HepG2 (cell line): ENCODE measurements at regions not wholly inside any gene's neighbourhood (a gene's known extent, or its start where the extent isn't known, plus 50 kb on each side); places are given as distances from the start of the nearest gene placed in this dataset.

Experiments used
- ATAC-seq: fragments of 200-7000 bp; cut with Tn5 transposase; 3 replicates; pipeline ENCODE4 v1.9.1; 2020; ENCODE audit warnings: mild to moderate bottlenecking, moderate library complexity
- BruUV-seq: library from RNA; stranded (reverse); fragments of 400-500 nt; replicated peaks from 2 replicates; lab custom pipeline; 2021; lab: Mats Ljungman, UMichigan
- CTCF ChIA-PET: fragments of 300-600 bp; formaldehyde crosslinking; extraction: SDS; loops from one replicate; lab custom pipeline; 2021; ENCODE audit warnings: low total read pairs, inconsistent platforms, low intra/inter-chr PET ratio; lab: Yijun Ruan, JAX
- POLR2A ChIA-PET: fragments of 350-600 bp; sonication (Branson Sonifier 250); formaldehyde crosslinking; loops from one replicate; lab custom pipeline; 2020; ENCODE audit warnings: antibody characterized with exemption, inconsistent platforms; lab: Yijun Ruan, JAX
- DNase-seq: peaks from one replicate; pipeline ENCODE4 v3.0.0-alpha.2; 2015; ENCODE audit warnings: low spot score
- FAIRE-seq: peaks from 3 replicates; lab custom pipeline; 2011; peaks lifted over from hg19 to GRCh38; lab: Jason Lieb, UNC
- H2AFZ ChIP-seq: one replicate; pipeline ENCODE4 v1.6.1; 2011; ENCODE audit warnings: low read length, inconsistent platforms
- H3K27ac ChIP-seq: fragments of 300-600 bp; 3 replicates; pipeline ENCODE4 v1.8.0; 2011; ENCODE audit warnings: mixed run types, mild to moderate bottlenecking, mixed read lengths, low read length, inconsistent platforms; ENCODE audit not compliant: insufficient read depth; ENCODE audit errors: extremely low read length
- H3K27me3 ChIP-seq, 2 experiments: fragments of 200-600 bp in 1 of 2; 2 replicates in 1 of 2; 3 replicates in 1 of 2; pipeline versions ENCODE4 v1.6.0 to v1.8.0; 2011; ENCODE audit warnings: low read length in 2 of 2, mild to moderate bottlenecking in 2 of 2, moderate library complexity in 2 of 2, inconsistent platforms in 1 of 2; ENCODE audit not compliant: insufficient read depth in 2 of 2, control insufficient read depth in 1 of 2
- H3K36me3 ChIP-seq, 2 experiments: fragments of 200-600 bp in 1 of 2; replicated peaks in 1 of 2; 2 replicates in 1 of 2; 3 replicates in 1 of 2; pipeline versions ENCODE4 v1.5.1 to v1.8.0; 2011; ENCODE audit warnings: low read length in 2 of 2, inconsistent platforms in 1 of 2; ENCODE audit not compliant: insufficient read depth in 2 of 2, control insufficient read depth in 1 of 2
- H3K4me1 ChIP-seq: 2 replicates; pipeline ENCODE4 v1.5.1; 2012; ENCODE audit warnings: low read length, inconsistent platforms; ENCODE audit not compliant: insufficient read depth
- H3K4me2 ChIP-seq: 2 replicates; pipeline ENCODE4 v1.6.0; 2011; ENCODE audit warnings: low read depth, low read length, inconsistent platforms
- H3K4me3 ChIP-seq, 3 experiments: fragments of 200-600 bp in 1 of 3; sonication (generic), shearing (Covaris generic) in 1 of 3; replicated peaks in 1 of 3; 2 replicates each; pipeline ENCODE4 v1.5.1; 2011 to 2016; ENCODE audit warnings: low read length in 3 of 3, inconsistent platforms in 2 of 3, low read depth in 2 of 3, mild to moderate bottlenecking in 2 of 3, control low read depth in 1 of 3, mixed read lengths in 1 of 3; ENCODE audit not compliant: insufficient read depth in 1 of 3
- H3K79me2 ChIP-seq: one replicate; pipeline ENCODE4 v1.6.1; 2011; ENCODE audit warnings: low read length, inconsistent platforms; ENCODE audit not compliant: insufficient read depth
- H3K9ac ChIP-seq: 2 replicates; pipeline ENCODE4 v1.6.0; 2011; ENCODE audit warnings: mild to moderate bottlenecking, low read depth, low read length, inconsistent platforms; ENCODE audit not compliant: insufficient read depth
- H3K9me3 ChIP-seq: 2 replicates; pipeline ENCODE4 v1.5.1; 2012; ENCODE audit warnings: mild to moderate bottlenecking, low read length
- H4K20me1 ChIP-seq: 2 replicates; pipeline ENCODE4 v1.6.0; 2011; ENCODE audit warnings: inconsistent platforms, mild to moderate bottlenecking, low read length, moderate library complexity; ENCODE audit not compliant: insufficient read depth
- ARNTL ChIP-seq: sonication (generic); formaldehyde crosslinking; IDR thresholded peaks from 2 replicates; pipeline ENCODE4 v1.4.0; 2020; ENCODE audit warnings: mild to moderate bottlenecking, missing genetic modification reagents
- CAMTA2 ChIP-seq: sonication (generic); formaldehyde crosslinking; IDR thresholded peaks from 2 replicates; pipeline ENCODE4 v1.4.0; 2020; ENCODE audit warnings: mild to moderate bottlenecking, missing genetic modification reagents, borderline replicate concordance
- EHMT2 ChIP-seq: fragments of 200-600 bp; sonication (generic); IDR thresholded peaks from 2 replicates; pipeline ENCODE4 v1.7.0; 2017; ENCODE audit warnings: antibody characterized with exemption, low read depth, low read length, borderline replicate concordance
- ELF1 ChIP-seq: sonication (generic); formaldehyde crosslinking; IDR thresholded peaks from 2 replicates; pipeline ENCODE4 v1.4.0; 2020; ENCODE audit warnings: missing genetic modification reagents
- RXRA ChIP-seq: sonication (generic); formaldehyde crosslinking; IDR thresholded peaks from 2 replicates; pipeline ENCODE4 v1.5.1; 2020; ENCODE audit warnings: missing genetic modification reagents
- SRSF1 ChIP-seq: fragments of 200-400 bp; formaldehyde crosslinking; optimal IDR thresholded peaks from 2 replicates; pipeline ENCODE3; 2017; ENCODE audit warnings: mild to moderate bottlenecking, low read depth, low read length, moderate library complexity
- ZNF207 ChIP-seq: fragments of 450-650 bp; IDR thresholded peaks from 2 replicates; pipeline ENCODE4 v1.6.1; 2016; ENCODE audit warnings: antibody characterized with exemption, borderline replicate concordance
- ZNF7 ChIP-seq: IDR thresholded peaks from 2 replicates; pipeline ENCODE4 v1.6.1; 2016; ENCODE audit warnings: missing biosample characterization, missing genetic modification reagents
- ZNF841 ChIP-seq: sonication (generic); formaldehyde crosslinking; IDR thresholded peaks from 2 replicates; pipeline ENCODE4 v1.8.1; 2023; ENCODE audit warnings: missing genetic modification reagents, borderline replicate concordance
- WGBS: methylation state at CpG from one replicate; pipeline ENCODE4 v1.1.6; 2017; ENCODE audit warnings: low lambda C conversion rate; 5-methylcytosine and 5-hydroxymethylcytosine counted together
- in situ Hi-C: cut with HindIII; loops from 2 replicates; pipeline ENCODE4 v1.10.0; 2017; ENCODE audit warnings: low pct_unique_long_range_greater_than_20kb; ENCODE audit not compliant: extremely low pct_ligation_motif_present
- intact Hi-C: fragments of 100-400 bp; cut with micrococcal nuclease; formaldehyde crosslinking; loops from one replicate; pipeline ENCODE4 v1.10.0; 2022; ENCODE audit not compliant: unreplicated experiment
- TF ChIP-seq, protein P1 (sequence below): IDR thresholded peaks from 2 replicates; pipeline ENCODE4 v1.4.0; 2020; ENCODE audit warnings: mild to moderate bottlenecking, missing genetic modification reagents
- TF ChIP-seq, protein P2 (sequence below): sonication (generic); formaldehyde crosslinking; IDR thresholded peaks from 2 replicates; pipeline ENCODE4 v1.4.0; 2020; ENCODE audit warnings: mild to moderate bottlenecking, missing genetic modification reagents
- TF ChIP-seq, protein P3 (sequence below): IDR thresholded peaks from 2 replicates; pipeline ENCODE4 v1.6.1; 2016; ENCODE audit warnings: low read depth, borderline replicate concordance
- TF ChIP-seq, protein P4 (sequence below): sonication (generic); formaldehyde crosslinking; IDR thresholded peaks from 2 replicates; pipeline ENCODE4 v1.4.0; 2020; ENCODE audit warnings: missing genetic modification reagents
- TF ChIP-seq, protein P5 (sequence below): sonication (generic); formaldehyde crosslinking; conservative IDR thresholded peaks from 2 replicates; pipeline ENCODE4 v1.4.0; 2020; ENCODE audit warnings: missing genetic modification reagents
- TF ChIP-seq, protein P6 (sequence below): sonication (generic); formaldehyde crosslinking; IDR thresholded peaks from 2 replicates; pipeline ENCODE4 v1.9.0; 2022; ENCODE audit warnings: low read depth, missing genetic modification reagents

DNA sequence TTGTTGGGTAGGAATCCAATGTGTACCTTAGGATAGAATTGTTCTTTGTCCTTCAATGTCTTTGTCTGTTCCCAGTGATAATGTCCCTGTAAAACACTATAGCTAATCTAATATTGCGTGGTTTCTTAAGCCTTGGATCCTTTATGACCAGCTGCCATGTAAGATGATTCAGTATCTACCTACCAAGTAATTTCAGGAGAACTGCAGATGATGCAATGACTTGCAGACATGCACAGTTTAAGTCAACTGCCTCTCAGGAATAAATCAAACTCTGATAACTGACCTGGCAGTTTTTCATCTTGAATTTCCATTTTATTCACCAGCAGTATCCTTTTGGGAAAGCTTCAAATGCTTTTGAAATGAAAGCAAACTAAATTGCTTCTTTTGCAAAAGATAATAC, 157.8 kb downstream of the TPBG start (continued):
- TF ChIP-seq, protein P1, sequence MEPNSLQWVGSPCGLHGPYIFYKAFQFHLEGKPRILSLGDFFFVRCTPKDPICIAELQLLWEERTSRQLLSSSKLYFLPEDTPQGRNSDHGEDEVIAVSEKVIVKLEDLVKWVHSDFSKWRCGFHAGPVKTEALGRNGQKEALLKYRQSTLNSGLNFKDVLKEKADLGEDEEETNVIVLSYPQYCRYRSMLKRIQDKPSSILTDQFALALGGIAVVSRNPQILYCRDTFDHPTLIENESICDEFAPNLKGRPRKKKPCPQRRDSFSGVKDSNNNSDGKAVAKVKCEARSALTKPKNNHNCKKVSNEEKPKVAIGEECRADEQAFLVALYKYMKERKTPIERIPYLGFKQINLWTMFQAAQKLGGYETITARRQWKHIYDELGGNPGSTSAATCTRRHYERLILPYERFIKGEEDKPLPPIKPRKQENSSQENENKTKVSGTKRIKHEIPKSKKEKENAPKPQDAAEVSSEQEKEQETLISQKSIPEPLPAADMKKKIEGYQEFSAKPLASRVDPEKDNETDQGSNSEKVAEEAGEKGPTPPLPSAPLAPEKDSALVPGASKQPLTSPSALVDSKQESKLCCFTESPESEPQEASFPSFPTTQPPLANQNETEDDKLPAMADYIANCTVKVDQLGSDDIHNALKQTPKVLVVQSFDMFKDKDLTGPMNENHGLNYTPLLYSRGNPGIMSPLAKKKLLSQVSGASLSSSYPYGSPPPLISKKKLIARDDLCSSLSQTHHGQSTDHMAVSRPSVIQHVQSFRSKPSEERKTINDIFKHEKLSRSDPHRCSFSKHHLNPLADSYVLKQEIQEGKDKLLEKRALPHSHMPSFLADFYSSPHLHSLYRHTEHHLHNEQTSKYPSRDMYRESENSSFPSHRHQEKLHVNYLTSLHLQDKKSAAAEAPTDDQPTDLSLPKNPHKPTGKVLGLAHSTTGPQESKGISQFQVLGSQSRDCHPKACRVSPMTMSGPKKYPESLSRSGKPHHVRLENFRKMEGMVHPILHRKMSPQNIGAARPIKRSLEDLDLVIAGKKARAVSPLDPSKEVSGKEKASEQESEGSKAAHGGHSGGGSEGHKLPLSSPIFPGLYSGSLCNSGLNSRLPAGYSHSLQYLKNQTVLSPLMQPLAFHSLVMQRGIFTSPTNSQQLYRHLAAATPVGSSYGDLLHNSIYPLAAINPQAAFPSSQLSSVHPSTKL (CRISPR knock-in tag): no peak
- TF ChIP-seq, protein P2, sequence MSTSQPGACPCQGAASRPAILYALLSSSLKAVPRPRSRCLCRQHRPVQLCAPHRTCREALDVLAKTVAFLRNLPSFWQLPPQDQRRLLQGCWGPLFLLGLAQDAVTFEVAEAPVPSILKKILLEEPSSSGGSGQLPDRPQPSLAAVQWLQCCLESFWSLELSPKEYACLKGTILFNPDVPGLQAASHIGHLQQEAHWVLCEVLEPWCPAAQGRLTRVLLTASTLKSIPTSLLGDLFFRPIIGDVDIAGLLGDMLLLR (CRISPR knock-in tag): no peak
- TF ChIP-seq SRSF1 (no peak), CAMTA2 (CRISPR knock-in tag) (no peak), ARNTL (CRISPR knock-in tag) (no peak)
- TF ChIP-seq, protein P3, sequence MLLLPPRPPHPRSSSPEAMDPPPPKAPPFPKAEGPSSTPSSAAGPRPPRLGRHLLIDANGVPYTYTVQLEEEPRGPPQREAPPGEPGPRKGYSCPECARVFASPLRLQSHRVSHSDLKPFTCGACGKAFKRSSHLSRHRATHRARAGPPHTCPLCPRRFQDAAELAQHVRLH (CRISPR knock-in tag): no peak

DNA sequence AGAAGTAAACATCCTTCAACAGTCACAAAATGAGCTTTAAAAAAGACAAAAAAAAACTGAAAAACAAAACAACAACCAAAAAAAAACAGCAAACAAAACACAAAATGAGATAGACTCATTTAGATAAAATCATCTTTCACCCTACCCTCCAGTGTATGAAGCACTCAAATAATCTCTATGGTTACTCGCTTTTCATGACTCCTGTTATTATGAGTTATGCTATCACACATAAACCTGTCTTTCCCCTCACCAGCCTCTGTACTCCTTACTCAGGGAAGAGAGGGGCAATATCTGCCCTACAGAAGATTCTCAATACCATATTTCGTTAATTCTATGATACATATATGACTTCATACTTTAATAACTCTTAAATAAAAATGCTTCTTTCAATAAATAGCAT, 158.2 kb downstream of the TPBG start:
- ChIA-PET POLR2A (no interaction called here), CTCF (no interaction called here)
- DNase-seq (no peak), ATAC-seq (no peak), FAIRE-seq (no peak)
- H3K9ac ChIP-seq: no peak overlapping the region
- H3K79me2 ChIP-seq: no peaks in the 10 kb centered on the region
- no peak overlapping the region for H3K4me2 ChIP-seq
- no peak overlapping the region for H3K27ac ChIP-seq
- no peaks in the 10 kb centered on the region for H3K36me3 ChIP-seq
- H3K27me3 ChIP-seq: no peaks in the 10 kb centered on the region
- H3K4me1 ChIP-seq: no peaks in the 10 kb centered on the region
- BruUV-seq: no TSS peak
- H2AFZ ChIP-seq: no peak overlapping the region
- intact Hi-C loops (no loop called here), in situ Hi-C loops (no loop called here)
- H3K4me3 ChIP-seq: no peak overlapping the region
- H4K20me1 ChIP-seq: no peaks in the 10 kb centered on the region
- H3K9me3 ChIP-seq: no peaks in the 10 kb centered on the region
- WGBS: 4% methylated on average over 2 of the region's 2 CpGs
- TF ChIP-seq ZNF841 (CRISPR knock-in tag) (no peak), ZNF7 (CRISPR knock-in tag) (no peak), EHMT2 (no peak), ELF1 (no peak), RXRA (CRISPR knock-in tag) (no peak), ZNF207 (no peak)
- TF ChIP-seq, protein P4, sequence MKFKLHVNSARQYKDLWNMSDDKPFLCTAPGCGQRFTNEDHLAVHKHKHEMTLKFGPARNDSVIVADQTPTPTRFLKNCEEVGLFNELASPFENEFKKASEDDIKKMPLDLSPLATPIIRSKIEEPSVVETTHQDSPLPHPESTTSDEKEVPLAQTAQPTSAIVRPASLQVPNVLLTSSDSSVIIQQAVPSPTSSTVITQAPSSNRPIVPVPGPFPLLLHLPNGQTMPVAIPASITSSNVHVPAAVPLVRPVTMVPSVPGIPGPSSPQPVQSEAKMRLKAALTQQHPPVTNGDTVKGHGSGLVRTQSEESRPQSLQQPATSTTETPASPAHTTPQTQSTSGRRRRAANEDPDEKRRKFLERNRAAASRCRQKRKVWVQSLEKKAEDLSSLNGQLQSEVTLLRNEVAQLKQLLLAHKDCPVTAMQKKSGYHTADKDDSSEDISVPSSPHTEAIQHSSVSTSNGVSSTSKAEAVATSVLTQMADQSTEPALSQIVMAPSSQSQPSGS: no peak
- TF ChIP-seq, protein P5, sequence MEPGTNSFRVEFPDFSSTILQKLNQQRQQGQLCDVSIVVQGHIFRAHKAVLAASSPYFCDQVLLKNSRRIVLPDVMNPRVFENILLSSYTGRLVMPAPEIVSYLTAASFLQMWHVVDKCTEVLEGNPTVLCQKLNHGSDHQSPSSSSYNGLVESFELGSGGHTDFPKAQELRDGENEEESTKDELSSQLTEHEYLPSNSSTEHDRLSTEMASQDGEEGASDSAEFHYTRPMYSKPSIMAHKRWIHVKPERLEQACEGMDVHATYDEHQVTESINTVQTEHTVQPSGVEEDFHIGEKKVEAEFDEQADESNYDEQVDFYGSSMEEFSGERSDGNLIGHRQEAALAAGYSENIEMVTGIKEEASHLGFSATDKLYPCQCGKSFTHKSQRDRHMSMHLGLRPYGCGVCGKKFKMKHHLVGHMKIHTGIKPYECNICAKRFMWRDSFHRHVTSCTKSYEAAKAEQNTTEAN (CRISPR knock-in tag): no peak
- TF ChIP-seq, protein P6, sequence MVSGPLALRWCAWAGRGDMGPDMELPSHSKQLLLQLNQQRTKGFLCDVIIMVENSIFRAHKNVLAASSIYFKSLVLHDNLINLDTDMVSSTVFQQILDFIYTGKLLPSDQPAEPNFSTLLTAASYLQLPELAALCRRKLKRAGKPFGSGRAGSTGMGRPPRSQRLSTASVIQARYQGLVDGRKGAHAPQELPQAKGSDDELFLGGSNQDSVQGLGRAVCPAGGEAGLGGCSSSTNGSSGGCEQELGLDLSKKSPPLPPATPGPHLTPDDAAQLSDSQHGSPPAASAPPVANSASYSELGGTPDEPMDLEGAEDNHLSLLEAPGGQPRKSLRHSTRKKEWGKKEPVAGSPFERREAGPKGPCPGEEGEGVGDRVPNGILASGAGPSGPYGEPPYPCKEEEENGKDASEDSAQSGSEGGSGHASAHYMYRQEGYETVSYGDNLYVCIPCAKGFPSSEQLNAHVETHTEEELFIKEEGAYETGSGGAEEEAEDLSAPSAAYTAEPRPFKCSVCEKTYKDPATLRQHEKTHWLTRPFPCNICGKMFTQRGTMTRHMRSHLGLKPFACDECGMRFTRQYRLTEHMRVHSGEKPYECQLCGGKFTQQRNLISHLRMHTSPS (CRISPR knock-in tag): no peak
